Neuronal stem cell (in vitro differentiated cells): ENCODE measurements at regions not wholly inside any gene's neighbourhood (a gene's known extent, or its start where the extent isn't known, plus 50 kb on each side); places are given as distances from the start of the nearest gene placed in this dataset.

Experiments
- DNase-seq: peaks from one replicate; pipeline ENCODE4 v3.0.0-alpha.2; 2013; ENCODE audit warnings: low spot score
- H2AFZ ChIP-seq: one replicate; pipeline ENCODE4 v1.6.1; 2013; ENCODE audit warnings: mild to moderate bottlenecking, low read length, inconsistent platforms
- H2AK5ac ChIP-seq: 2 replicates; pipeline ENCODE4 v1.6.1; 2013; ENCODE audit warnings: low read depth, mild to moderate bottlenecking, inconsistent platforms, low read length, moderate library complexity, mixed read lengths
- H2BK120ac ChIP-seq: 2 replicates; pipeline ENCODE4 v1.6.1; 2013; ENCODE audit warnings: low read depth, mild to moderate bottlenecking, inconsistent platforms, low read length, moderate library complexity, mixed read lengths
- H2BK12ac ChIP-seq: one replicate; pipeline ENCODE4 v1.6.1; 2013; ENCODE audit warnings: low read length, inconsistent platforms
- H2BK15ac ChIP-seq: 2 replicates; pipeline ENCODE4 v1.6.1; 2013; ENCODE audit warnings: mild to moderate bottlenecking, low read length, inconsistent platforms, mixed read lengths
- H2BK5ac ChIP-seq: one replicate; pipeline ENCODE4 v1.6.1; 2013; ENCODE audit warnings: inconsistent platforms, mild to moderate bottlenecking, low read length, moderate library complexity
- H3K14ac ChIP-seq: one replicate; pipeline ENCODE4 v1.6.1; 2013; ENCODE audit warnings: low read length, inconsistent platforms
- H3K18ac ChIP-seq: 2 replicates; pipeline ENCODE4 v1.6.1; 2013; ENCODE audit warnings: low read length, inconsistent platforms
- H3K23ac ChIP-seq: 2 replicates; pipeline ENCODE4 v1.6.1; 2013; ENCODE audit warnings: low read depth, mild to moderate bottlenecking, mixed read lengths, low read length, inconsistent platforms; ENCODE audit not compliant: poor library complexity
- H3K27ac ChIP-seq: replicated peaks from 3 replicates; pipeline ENCODE4 v1.5.1; 2013; ENCODE audit warnings: low read length, inconsistent platforms
- H3K27me3 ChIP-seq, 3 experiments: 2 replicates each; pipeline ENCODE4 v1.6.1; 2013; ENCODE audit warnings: low read length in 3 of 3, mild to moderate bottlenecking in 2 of 3, inconsistent platforms in 1 of 3, low read depth in 1 of 3, mixed read lengths in 1 of 3, moderate library complexity in 1 of 3; ENCODE audit not compliant: control insufficient read depth in 3 of 3, insufficient read depth in 3 of 3
- H3K36me3 ChIP-seq, 2 donors: replicated peaks in 1 of 2; 2 replicates each; pipeline ENCODE4 v1.6.1; 2013; ENCODE audit warnings: low read length in 2 of 2; ENCODE audit not compliant: control insufficient read depth in 2 of 2, insufficient read depth in 2 of 2
- H3K4ac ChIP-seq: 2 replicates; pipeline ENCODE4 v1.6.1; 2013; ENCODE audit warnings: inconsistent platforms, mild to moderate bottlenecking, low read length, moderate library complexity
- H3K4me1 ChIP-seq, 2 donors: 1 replicate in 1 of 2; 2 replicates in 1 of 2; pipeline ENCODE4 v1.6.1; 2013; ENCODE audit warnings: low read length in 2 of 2, low read depth in 1 of 2; ENCODE audit not compliant: control insufficient read depth in 2 of 2, insufficient read depth in 1 of 2
- H3K4me2 ChIP-seq: one replicate; pipeline ENCODE4 v1.6.1; 2013; ENCODE audit warnings: mild to moderate bottlenecking, low read length, inconsistent platforms; ENCODE audit not compliant: insufficient read depth, poor library complexity, severe bottlenecking
- H3K4me3 ChIP-seq, 2 donors: 2 replicates each; pipeline ENCODE4 v1.5.1; 2013; ENCODE audit warnings: low read length in 2 of 2, mild to moderate bottlenecking in 2 of 2, inconsistent platforms in 1 of 2, moderate library complexity in 1 of 2
- H3K79me1 ChIP-seq: one replicate; pipeline ENCODE4 v1.6.1; 2013; ENCODE audit warnings: low read depth, mild to moderate bottlenecking, inconsistent platforms, low read length, moderate library complexity
- H3K9ac ChIP-seq: one replicate; pipeline ENCODE4 v1.6.1; 2013; ENCODE audit warnings: mild to moderate bottlenecking, low read depth, low read length, inconsistent platforms; ENCODE audit not compliant: poor library complexity
- H3K9me3 ChIP-seq, 2 donors: replicated peaks in 1 of 2; 2 replicates each; pipeline versions ENCODE3 to v1.6.1; 2013; ENCODE audit warnings: low read length in 2 of 2, mild to moderate bottlenecking in 2 of 2, inconsistent platforms in 1 of 2, low read depth in 1 of 2, mixed read lengths in 1 of 2, moderate library complexity in 1 of 2; ENCODE audit not compliant: control insufficient read depth in 2 of 2, insufficient read depth in 1 of 2
- H4K8ac ChIP-seq: one replicate; pipeline ENCODE4 v1.6.1; 2013; ENCODE audit warnings: low read depth, mild to moderate bottlenecking, inconsistent platforms, low read length, moderate library complexity
- H4K91ac ChIP-seq: one replicate; pipeline ENCODE4 v1.6.1; 2013; ENCODE audit warnings: low read length, low read depth, mild to moderate bottlenecking, inconsistent platforms; ENCODE audit not compliant: poor library complexity
- WGBS, 2 donors: extraction: QIAGEN DNeasy Blood & Tissue Kit; methylation state at CpG; one replicate each; pipeline ENCODE4 v1.1.7; 2013; ENCODE audit warnings: missing lambda C conversion rate in 2 of 2, mixed read lengths in 1 of 2; ENCODE audit not compliant: insufficient read length in 2 of 2, insufficient replicate concordance in 1 of 2; ENCODE audit errors: extremely low coverage in 2 of 2; 5-methylcytosine and 5-hydroxymethylcytosine counted together

GRCh38 chr3:168322941-168323340 lies 227.2 kb upstream of the GOLIM4 start:
- H3K18ac ChIP-seq, result no peak overlapping the region
- no peaks in the 10 kb centered on the region for H3K79me1 ChIP-seq
- H3K27ac ChIP-seq, result no peak overlapping the region
- WGBS, 2 donors, result no CpG with 5 or more reads among the region's 4 CpGs
- H2AK5ac ChIP-seq, result no peak overlapping the region
- no peak overlapping the region for H2BK12ac ChIP-seq
- H3K36me3 ChIP-seq, result peaks cover 0 to 84% of the 10 kb centered on the region in 2 donors
- H2BK120ac ChIP-seq, result no peak overlapping the region
- no peak overlapping the region for H2BK15ac ChIP-seq
- no peaks in the 10 kb centered on the region for H3K27me3 ChIP-seq
- no peak overlapping the region for H3K14ac ChIP-seq
- H4K91ac ChIP-seq, result no peak overlapping the region
- H3K4me3 ChIP-seq, result no peak overlapping the region
- H3K23ac ChIP-seq, result no peak overlapping the region
- no peak for DNase-seq
- H2AFZ ChIP-seq, result no peak overlapping the region
- H3K9ac ChIP-seq, result no peak overlapping the region
- peaks cover 0 to 4% of the 10 kb centered on the region in 2 donors for H3K9me3 ChIP-seq
- H2BK5ac ChIP-seq, result no peak overlapping the region
- H3K4me2 ChIP-seq, result no peak overlapping the region
- no peaks in the 10 kb centered on the region for H3K4me1 ChIP-seq
- H3K4ac ChIP-seq, result no peak overlapping the region
- H4K8ac ChIP-seq, result no peak overlapping the region

- no peak overlapping the region for H2BK15ac ChIP-seq
- no peak overlapping the region for H3K18ac ChIP-seq
- no peak overlapping the region for H3K14ac ChIP-seq
- WGBS, 2 donors, result no CpG with 5 or more reads among the region's 3 CpGs
- H3K4ac ChIP-seq, result no peak overlapping the region
- no peak overlapping the region for H2BK5ac ChIP-seq
- H3K79me1 ChIP-seq, result no peaks in the 10 kb centered on the region
- no peak overlapping the region for H4K91ac ChIP-seq
- no peaks in the 10 kb centered on the region for H3K4me1 ChIP-seq
- no peaks in the 10 kb centered on the region for H3K27me3 ChIP-seq
- H2AK5ac ChIP-seq, result no peak overlapping the region
- H3K4me3 ChIP-seq, result no peak overlapping the region
- no peak overlapping the region for H4K8ac ChIP-seq
- no peak overlapping the region for H2BK120ac ChIP-seq
- no peak overlapping the region for H3K27ac ChIP-seq
- no peak for DNase-seq
- no peak overlapping the region for H2AFZ ChIP-seq
- no peak overlapping the region for H3K4me2 ChIP-seq
- H3K9ac ChIP-seq, result no peak overlapping the region
- H3K9me3 ChIP-seq, result peaks cover 0 to 13% of the 10 kb centered on the region in 2 donors
- no peak overlapping the region for H2BK12ac ChIP-seq
- H3K23ac ChIP-seq, result no peak overlapping the region
- H3K36me3 ChIP-seq, result peaks cover 0 to 93% of the 10 kb centered on the region in 2 donors
Observed at GRCh38 chr3:168314166-168314565, 218.4 kb upstream of the GOLIM4 start.

GRCh38 chr3:168312984-168313383 lies 217.3 kb upstream of the GOLIM4 start:
- WGBS, 2 donors, result no CpG with 5 or more reads among the region's 4 CpGs
- no peak overlapping the region for H2AK5ac ChIP-seq
- no peak overlapping the region for H2BK15ac ChIP-seq
- no peak for DNase-seq
- H2AFZ ChIP-seq, result no peak overlapping the region
- H3K23ac ChIP-seq, result no peak overlapping the region
- peaks cover 0 to 91% of the 10 kb centered on the region in 2 donors for H3K36me3 ChIP-seq
- H4K8ac ChIP-seq, result no peak overlapping the region
- H3K9me3 ChIP-seq, result peaks cover 0 to 18% of the 10 kb centered on the region in 2 donors
- no peak overlapping the region for H3K4ac ChIP-seq
- H4K91ac ChIP-seq, result no peak overlapping the region
- H3K4me1 ChIP-seq, result no peaks in the 10 kb centered on the region
- no peaks in the 10 kb centered on the region for H3K79me1 ChIP-seq
- no peak overlapping the region for H2BK5ac ChIP-seq
- H3K4me2 ChIP-seq, result no peak overlapping the region
- no peak overlapping the region for H3K27ac ChIP-seq
- no peak overlapping the region for H2BK120ac ChIP-seq
- no peak overlapping the region for H3K14ac ChIP-seq
- H3K9ac ChIP-seq, result no peak overlapping the region
- no peak overlapping the region for H3K18ac ChIP-seq
- H3K27me3 ChIP-seq, result no peaks in the 10 kb centered on the region
- H2BK12ac ChIP-seq, result no peak overlapping the region
- no peak overlapping the region for H3K4me3 ChIP-seq

GRCh38 chr3:168307893-168308292 lies 212.2 kb upstream of the GOLIM4 start:
- Histone ChIP-seq H3K27ac (no peak overlapping the region), H3K18ac (no peak overlapping the region), H2AK5ac (no peak overlapping the region), H2BK15ac (no peak overlapping the region), H2BK5ac (no peak overlapping the region), H3K36me3 (peaks cover 0 to 52% of the 10 kb centered on the region in 2 donors), H3K4ac (no peak overlapping the region), H3K9ac (no peak overlapping the region), H3K9me3 (peaks cover 6 to 36% of the 10 kb centered on the region in 2 donors), H3K4me2 (no peak overlapping the region), H3K14ac (no peak overlapping the region), H4K8ac (no peak overlapping the region), H4K91ac (no peak overlapping the region), H2BK120ac (no peak overlapping the region), H3K23ac (no peak overlapping the region), H2BK12ac (no peak overlapping the region), H3K4me3 (no peak overlapping the region), H3K79me1 (no peaks in the 10 kb centered on the region), H3K4me1 (no peaks in the 10 kb centered on the region), H3K27me3 (no peaks in the 10 kb centered on the region), H2AFZ (no peak overlapping the region)
- no peak for DNase-seq
